GM18951 (cell line): ENCODE measurements at regions not wholly inside any gene's neighbourhood (a gene's known extent, or its start where the extent isn't known, plus 50 kb on each side); places are given as distances from the start of the nearest gene placed in this dataset.

Experiments used
- POLR2A ChIP-seq: IDR thresholded peaks from 4 replicates; pipeline ENCODE4 v1.6.1; 2011; ENCODE audit warnings: mild to moderate bottlenecking; ENCODE audit not compliant: insufficient read length, insufficient read depth; ENCODE audit errors: extremely low read depth
- in situ Hi-C: fragments of 300-500 bp; cut with MboI; formaldehyde crosslinking; loops from one replicate; pipeline ENCODE4 v1.12.0; 2022; ENCODE audit warnings: low sequenced_read_pairs, mixed read lengths, inconsistent platforms; ENCODE audit not compliant: unreplicated experiment

DNA sequence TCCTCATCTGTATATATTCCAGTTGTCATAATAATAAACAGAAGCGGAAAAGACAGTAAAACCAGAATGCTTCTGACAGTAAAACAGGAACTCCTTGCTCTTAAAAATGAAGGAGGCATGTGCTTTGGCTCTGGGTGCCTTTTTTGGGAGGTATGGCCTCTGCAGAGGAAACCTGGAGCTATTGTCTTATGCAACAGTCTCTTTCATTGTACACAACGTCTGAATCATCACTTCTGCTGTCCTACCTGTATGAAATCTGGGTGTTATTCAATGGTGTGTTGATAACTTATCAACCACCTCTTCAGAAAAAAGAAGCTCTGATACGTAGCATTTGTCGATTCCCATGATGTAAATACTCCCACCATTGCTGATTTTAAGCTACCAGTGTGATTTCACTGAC is 64.8 kb downstream of the CDCA7 start:
- no peak for TF ChIP-seq POLR2A
- in situ Hi-C loops = loop anchor here (25.0 kb wide), 1 partner anchor 918 kb away; the partner anchor contains the start of gene SP9

GRCh38 chr2:173424886-173425285 is 70.2 kb downstream of the CDCA7 start:
- TF ChIP-seq POLR2A = no peak
- in situ Hi-C loops = loop anchor here (25.0 kb wide), 1 partner anchor 912 kb away; the partner anchor contains the start of gene SP9

DNA sequence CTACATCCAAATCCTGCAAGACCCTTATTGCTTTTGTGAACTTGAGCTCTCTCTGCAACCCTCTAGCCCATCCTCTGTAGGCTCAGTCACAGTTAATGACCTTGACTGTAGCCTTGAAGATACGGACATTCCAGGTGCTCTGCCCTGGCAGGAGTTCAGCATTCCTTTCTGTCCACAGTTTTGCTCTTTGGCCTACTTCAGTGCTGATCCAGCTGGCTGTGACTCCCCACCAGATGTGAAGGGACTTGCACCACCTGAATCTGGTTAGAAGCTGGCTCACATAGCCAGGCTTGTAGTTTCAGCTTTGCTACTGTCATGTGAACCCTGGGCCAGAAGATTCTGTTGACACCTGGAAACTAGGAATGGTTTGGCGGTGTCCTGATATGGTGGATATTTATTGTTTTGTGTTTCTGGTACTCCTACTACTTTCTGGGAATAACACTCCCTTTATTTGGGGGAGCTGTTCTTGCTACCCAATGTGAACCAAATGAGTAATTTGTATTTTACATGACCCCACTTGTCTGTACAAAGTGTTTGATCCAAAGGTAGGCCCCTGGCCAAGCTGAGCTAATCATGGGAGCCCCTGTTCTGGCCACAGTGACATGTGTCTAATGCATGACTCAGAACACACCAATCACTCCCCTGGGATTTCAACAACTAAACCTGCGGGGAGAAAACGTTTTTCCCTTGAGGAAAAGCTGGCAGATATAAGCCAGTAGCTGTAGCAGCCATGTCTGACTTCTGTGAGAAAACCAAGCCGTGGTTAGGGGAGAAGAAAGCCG is 73.4 kb downstream of the CDCA7 start:
- no peak for TF ChIP-seq POLR2A
- in situ Hi-C loops = no loop called here

DNA sequence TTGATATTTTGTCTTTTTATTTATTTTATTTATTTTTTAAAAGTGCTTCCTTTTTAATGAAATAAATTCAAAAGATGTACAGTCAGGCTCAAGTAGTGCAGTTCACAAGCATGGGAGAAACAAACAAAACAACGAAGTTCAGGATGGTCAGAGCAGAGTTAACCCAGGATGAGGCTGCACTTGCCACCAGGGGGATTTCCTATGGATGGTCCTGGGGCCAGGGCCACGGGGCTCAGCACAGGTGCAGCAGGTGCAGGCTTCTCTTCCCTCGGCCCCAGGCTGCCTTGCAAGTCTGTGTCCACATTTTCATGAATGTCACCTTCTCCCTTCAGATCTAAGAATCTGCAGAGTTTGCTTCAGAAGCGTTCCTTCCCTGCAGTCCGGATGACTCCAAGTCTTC is 76.5 kb downstream of the CDCA7 start:
- TF ChIP-seq POLR2A = no peak
- in situ Hi-C loops = no loop called here

- in situ Hi-C loops = no loop called here
- TF ChIP-seq POLR2A = no peak
Measured at GRCh38 chr2:173432049-173432754, 77.5 kb downstream of the CDCA7 start.

GRCh38 chr2:173434762-173435569 is 80.3 kb downstream of the CDCA7 start:
- TF ChIP-seq POLR2A = no peak
- in situ Hi-C loops = no loop called here

GRCh38 chr2:173435574-173435973 is 80.9 kb downstream of the CDCA7 start:
- in situ Hi-C loops = no loop called here
- TF ChIP-seq POLR2A = no peak

- in situ Hi-C loops = no loop called here
- TF ChIP-seq POLR2A = no peak
Measured at GRCh38 chr2:173436088-173436487, 81.4 kb downstream of the CDCA7 start.

- in situ Hi-C loops = no loop called here
- TF ChIP-seq POLR2A = no peak
Measured at GRCh38 chr2:173441222-173441621, 86.5 kb downstream of the CDCA7 start.

- in situ Hi-C loops = no loop called here
- no peak for TF ChIP-seq POLR2A
Measured at GRCh38 chr2:173442542-173442941, 87.9 kb downstream of the CDCA7 start.

GRCh38 chr2:173446722-173447121 is 92.0 kb downstream of the CDCA7 start:
- in situ Hi-C loops = no loop called here
- no peak for TF ChIP-seq POLR2A

DNA sequence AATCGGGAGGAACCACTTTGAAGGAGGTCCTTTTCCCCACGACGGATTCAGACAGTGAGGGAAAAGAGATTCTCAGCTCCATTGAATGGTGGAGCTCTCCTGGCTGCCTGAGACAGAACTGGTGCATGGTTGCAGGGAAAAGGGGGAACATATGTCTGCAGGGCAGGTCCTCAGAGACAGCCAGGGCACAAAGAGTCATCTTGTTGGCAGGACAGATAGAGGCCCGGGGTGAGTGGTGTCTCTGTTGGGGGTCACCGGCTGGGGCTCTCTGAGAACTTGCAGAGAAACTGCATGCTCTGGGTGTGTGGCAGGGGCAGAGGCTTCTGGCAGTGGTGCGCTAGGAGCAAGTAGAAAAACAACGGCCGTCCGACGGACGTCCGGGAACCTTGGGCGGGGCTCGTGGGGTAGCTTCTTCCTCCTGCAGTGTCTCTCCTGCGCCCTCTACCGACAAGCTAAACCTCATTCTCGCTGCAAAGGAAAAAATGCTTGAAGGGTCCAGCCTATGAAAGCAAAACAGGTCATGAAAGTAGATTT is 94.3 kb downstream of the CDCA7 start:
- TF ChIP-seq POLR2A = no peak
- in situ Hi-C loops = no loop called here

GRCh38 chr2:173451118-173451517 is 96.4 kb downstream of the CDCA7 start:
- in situ Hi-C loops = no loop called here
- no peak for TF ChIP-seq POLR2A
